NCI-H1417 treated with DMSO at 0.1 percent for 48 hours (cell line): ENCODE measurements at regions not wholly inside any gene's neighbourhood (a gene's known extent, or its start where the extent isn't known, plus 50 kb on each side); places are given as distances from the start of the nearest gene placed in this dataset.

Experiments
- DNase-seq: peaks from one replicate; lab custom pipeline; 2025; lab: John Stamatoyannopoulos, UW

DNA sequence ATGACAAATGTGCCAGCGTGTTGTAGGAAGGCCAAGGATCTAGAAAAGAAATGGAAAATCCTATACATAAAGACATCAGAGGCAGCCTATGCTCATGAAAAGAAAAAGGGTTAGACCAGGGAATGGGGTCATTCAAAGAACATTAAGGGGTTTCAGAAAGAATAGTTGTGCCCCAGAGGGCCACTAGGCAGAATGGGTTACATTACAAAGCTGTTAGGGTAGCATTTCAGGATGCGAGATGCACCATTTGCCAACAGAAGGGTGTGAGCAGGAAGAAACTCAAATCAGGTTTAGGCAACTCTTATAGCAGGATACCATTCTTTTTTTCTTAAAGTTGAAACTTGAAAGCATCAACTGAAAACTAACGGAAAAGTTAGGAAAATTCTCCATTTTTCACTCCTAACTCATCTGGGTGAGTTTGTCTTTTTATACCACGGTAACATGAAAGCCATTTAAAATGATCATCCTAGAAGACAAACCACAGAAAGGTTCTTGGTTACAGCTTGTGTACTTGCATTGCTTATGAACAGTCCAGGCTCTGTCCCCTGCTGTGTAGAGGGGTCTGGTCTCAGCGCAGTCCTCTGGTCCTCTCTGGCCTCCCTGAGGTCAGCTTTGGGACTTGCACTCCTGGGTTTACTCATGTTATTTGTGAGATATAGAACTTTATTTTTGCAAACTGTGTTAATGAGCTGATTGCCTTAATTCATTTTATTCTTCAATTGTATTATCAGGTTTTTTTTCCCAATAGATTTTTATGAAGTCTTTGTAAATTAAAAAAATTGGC is 209.1 kb downstream of the DACT1 start:
- DNase-seq: no peak

DNA sequence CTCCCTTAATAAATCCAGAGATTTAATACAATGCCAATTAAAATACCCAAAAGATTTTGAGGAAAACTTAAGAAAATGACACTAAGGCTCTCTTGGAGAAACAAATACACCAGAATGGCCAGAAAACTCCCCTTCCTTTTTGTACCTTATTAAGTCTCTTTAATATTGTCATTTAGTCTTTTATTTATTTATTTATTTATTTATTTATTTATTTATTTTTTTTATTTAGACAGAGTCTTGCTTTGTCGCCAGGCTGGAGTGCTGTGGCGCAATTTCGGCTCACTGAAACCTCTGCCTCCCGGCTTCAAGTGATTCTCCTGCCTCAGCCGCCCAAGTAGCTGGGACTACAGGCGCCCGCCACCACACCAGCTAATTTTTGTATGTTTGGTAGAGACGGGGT is 210.6 kb downstream of the DACT1 start:
- no peak for DNase-seq

DNA sequence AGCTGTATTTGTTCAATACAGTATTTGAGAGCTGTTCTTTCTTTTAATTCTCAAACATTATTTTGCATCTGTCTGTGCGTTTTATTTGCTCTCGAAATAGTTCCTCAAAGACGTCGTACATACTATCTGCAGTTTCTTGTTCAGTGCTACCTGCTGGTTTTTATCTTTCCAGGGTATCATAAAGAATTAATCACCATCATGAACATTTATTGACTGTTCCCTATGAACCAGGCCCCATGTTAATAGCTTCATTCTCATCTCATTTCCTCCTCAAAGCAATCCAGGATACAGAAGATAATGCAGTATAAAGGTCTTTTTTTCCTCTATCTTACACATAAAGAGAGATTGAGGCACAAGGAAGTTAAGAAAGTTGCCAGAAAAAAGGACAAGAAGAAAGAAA is 211.8 kb downstream of the DACT1 start:
- DNase-seq: no peak

DNA sequence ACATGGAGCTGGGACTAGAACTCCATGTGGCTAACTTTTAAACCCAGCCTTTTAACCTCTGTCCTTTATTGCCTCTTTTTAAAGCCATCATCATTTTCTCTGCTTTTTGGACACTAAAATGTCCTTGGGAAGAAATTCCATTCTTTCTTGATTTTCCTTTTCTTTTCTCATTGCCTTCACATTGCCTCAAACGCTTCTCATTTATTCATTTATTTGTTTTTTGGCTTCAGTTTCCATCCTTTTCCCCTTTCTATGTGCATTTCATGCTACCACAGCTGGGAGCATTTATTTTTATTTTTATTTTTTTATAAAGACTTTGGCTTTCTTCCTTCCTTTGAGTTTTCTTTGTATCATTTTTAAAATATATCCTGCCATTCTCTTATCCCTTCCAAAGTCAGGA is 212.2 kb downstream of the DACT1 start:
- DNase-seq: no peak

DNA sequence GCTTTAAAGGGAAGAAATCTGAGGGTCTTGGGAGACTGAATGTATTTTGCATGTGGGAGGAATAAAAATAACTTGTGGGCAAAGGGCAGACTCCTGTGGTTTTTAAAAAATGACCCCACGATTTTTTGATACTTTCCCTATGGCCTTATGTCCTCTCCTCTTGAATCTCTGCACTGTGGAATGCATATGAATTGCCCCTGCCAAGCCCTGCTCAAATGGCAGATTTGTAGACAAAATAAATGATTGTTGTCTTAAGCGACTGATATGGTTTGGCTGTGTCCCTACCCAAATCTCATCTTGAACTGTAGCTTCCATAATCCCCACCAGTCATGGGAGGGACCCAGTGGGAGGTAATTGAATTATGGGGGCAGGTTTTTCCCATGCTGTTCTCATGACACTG is 223.8 kb downstream of the DACT1 start:
- DNase-seq: no peak

DNA sequence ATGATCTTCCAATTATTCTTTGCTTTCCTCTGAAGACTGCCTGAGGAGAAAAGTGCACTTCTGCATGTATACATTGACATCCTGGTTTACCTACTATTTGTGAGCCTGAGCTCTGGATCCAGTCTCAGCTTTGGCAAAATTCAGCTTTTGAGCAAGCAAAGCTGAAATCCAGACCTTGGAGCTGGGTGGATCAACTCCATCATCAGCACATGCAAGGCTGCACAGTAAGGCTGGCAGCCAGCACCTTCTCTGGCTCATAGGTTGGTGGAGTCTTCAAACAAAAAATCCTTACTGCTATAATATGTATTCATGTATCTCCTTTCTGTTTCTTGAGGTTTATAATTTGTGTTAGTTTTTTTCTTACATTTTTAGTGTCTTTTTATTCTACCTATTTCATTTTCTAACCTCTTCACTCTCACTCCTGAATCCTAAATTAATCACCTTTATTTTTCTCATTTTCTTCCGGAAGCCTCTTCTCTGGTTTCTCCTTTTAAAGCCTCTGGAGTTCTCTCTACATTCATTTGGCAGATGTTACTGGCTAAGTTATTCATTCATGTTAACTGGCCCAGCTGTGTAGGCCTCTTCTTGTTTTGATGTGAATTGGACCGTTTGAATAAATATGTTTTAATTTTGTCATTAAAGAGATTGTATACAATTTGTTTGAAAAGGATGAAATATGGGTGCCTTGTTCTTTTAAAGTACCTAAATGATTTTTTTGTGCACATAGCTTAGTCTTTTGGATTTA is 224.8 kb downstream of the DACT1 start:
- DNase-seq: no peak

DNA sequence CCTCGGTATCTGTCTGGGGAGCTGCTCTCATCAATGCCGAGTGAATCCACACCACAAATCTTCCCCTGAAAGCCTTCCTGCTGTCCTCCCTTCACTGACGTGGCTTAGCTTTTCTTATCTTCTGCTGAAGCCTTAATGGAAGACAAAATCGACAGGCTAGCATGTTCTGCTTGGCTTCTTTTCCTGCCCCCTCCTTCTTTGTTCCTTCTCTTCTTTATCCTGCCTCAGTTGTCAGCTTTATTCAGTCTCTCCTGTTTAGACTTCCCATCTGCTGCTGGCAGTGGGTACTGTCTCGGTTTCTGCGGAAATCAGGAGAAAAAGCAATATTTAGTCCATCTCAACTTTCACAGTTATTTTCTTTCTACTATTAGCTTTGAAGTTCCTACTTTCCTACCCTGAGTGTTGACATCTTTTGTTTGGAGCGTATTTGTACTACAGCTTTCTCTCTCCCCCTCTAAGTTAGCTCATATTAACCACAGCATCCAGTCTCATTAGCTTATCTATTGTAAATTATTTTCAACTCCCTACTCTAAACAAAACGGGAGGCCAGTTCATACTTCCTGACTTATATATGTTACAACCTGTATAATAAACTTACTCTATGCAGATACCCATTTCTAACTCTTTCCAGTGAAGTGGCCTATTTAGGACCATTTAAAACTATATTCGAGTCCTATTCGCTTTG is 226.0 kb downstream of the DACT1 start:
- no peak for DNase-seq

DNA sequence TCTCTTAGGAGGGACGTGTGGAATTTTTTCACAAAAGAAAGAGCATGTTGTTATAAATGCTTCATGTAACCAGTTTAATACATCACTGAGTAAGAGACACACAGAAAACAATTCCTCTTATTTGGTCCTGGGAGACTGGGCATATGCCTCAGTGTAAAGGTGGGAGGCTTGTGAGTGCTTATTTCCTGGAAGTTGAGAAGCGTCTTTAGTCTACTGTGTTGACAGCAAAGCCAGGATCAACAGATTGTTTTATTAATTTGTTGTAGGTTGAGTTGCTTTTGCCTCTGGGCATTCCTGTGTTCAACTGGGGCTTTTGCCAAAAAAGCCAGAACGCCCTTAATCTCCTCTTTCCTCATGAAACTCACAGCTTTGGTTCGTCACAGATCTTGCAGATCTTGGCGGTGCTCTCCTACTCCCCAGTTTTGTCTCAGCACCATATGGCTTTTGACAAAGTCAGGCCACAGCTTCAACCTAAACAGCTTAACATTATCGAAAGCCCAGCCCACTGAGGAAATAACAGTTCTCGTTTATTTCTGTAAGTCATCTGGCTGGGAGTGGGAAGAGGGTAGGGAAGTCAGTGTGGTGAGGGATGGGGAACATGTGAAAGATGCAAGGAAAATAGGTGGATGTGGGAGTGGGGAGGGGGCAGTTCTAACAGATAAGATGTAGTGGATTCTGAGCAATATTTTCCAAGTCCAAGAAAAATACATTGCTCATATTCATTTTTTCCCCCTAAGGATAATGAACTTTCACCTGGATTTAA is 227.2 kb downstream of the DACT1 start:
- no peak for DNase-seq

DNA sequence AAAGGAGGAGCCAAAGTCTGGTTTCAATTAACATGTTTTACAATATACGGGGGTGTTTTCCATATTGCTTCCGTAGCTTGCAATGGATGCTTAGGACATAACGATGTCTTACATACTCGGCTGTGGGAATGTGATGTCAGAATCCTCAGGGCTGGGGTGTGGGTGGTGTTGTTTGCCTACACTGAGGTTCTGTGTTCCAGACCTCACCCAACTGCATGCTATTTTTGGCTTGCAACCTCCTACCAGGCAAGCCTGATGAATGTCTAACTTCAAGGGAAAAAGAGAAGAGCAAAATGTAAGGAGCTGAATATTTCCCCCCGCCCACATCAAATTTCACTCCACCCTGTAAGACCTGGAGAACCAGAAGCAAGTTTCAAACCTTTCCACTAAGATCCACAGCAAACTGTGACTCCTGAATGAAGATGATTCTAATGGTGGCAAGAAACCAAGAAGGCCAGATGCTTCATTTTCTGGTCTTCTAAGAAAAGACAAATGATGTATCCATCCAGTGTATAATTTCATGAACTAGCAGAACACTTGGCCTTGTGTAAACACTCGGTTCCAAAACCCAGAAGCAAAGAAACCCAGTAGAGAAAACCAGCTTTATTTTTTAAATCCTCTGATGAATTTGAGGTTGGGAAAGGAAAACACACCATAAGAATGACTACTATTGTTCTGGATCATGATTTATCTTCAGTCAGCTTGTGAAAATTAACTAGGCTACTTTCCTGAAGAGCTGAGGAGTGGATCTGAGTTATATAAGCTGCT is 227.9 kb downstream of the DACT1 start:
- no peak for DNase-seq

DNA sequence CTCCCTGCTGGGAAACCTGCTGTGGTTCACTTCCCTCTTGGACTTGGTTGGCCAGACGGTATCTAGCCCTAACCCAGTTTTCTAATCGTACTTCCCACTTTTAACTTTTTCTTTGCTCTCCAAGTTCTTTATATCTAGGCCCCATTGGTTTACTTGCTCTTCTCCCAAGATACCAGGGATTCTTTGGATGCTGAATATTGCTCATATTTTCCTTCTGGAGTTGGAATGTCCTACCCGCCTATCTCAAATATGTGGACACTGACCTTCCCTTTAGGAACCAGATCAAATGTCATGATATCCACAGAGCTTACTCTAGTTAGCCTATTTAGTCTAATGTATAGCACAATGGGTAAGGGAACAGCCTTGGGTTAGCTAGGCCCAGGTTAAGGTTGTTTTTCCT is 228.6 kb downstream of the DACT1 start:
- DNase-seq: no peak

DNA sequence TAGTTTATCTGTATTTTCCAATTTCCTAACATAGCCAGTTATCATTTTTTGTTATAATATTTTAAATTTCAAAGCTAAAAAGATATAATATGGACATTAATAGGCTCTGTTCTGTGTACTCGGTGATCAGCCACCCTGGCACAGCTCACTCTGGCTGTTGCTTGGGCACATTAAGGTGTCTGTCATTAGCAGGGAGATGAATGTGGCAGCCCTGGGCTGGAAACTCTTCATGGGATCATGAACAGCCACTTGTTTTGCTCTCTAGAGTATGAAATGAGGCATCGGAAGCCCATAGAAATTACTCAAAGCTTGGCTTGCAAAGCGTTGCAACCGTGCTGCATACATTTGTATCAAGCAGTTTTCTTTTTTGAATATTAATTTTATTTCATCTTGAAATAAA is 233.2 kb downstream of the DACT1 start:
- no peak for DNase-seq

DNA sequence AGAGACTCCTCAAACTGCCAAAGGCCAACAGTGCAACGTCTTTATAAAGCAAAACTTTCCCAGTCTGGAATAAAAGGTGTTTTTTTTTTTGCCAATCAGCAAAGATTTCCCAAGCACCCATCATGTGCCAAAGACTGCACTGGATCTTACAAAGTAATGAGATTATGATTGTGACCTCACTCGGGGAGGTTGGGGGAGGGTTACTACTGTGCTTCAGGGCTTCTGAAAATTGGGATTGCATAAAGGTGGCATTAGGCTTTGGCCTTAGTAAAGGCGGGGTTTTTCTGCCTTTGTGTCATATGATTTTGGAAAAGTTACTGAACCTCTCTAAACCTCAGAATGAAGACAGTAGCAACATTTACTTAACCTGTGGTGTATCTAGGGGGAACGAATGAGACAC is 233.8 kb downstream of the DACT1 start:
- DNase-seq: no peak

DNA sequence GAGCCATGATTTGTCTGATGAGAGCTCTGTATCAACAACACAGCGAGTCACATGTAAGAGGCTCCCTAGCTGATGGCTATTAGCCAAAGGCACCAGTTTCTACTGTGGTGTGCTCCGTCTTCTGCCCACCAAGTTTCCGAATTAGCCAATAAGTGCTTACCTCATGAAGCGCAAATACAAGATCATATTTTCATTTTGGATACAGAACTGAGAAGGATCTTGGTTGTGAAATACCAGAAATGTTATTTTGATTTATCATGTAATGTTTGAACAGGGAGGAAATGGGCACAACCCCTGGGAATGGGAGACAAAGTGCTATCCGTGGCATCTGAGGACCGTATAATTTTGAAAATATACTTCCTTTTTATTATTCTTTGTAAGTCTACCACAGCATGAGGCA is 234.3 kb downstream of the DACT1 start:
- DNase-seq: no peak

DNA sequence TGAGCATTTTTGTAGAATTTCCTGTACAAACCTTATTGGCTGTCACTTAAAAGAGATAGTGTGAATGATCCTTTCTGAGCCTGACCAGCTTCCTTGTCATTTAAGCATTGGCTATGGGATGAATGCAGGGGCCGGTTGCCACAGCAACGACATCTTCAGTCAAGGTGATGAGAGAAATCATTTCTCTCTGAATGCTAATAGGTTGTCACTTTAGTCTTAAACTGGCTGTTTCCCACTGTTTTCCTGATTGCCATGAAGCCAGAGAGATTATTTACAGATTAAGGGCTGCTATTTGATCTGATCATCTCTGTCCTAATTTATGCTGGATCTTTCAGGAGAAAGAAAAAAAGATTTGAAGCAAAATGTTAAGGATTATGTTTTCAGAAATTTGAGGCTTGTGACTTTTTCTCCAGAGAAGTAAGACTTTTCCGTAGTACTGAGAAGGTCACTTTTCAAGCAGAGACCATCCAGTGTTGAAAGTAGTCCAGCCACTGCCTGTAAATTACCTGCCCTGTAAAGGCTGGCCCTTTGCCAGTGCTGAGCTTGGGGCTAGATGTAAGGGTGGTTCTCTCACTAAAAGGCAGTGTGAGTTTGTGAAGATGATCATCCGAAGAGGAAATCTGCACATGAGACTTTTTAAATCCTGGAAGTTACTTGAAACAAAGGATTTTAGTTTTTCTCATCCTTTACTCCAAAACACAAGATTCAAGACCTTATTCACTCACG is 235.6 kb downstream of the DACT1 start:
- DNase-seq: no peak

DNA sequence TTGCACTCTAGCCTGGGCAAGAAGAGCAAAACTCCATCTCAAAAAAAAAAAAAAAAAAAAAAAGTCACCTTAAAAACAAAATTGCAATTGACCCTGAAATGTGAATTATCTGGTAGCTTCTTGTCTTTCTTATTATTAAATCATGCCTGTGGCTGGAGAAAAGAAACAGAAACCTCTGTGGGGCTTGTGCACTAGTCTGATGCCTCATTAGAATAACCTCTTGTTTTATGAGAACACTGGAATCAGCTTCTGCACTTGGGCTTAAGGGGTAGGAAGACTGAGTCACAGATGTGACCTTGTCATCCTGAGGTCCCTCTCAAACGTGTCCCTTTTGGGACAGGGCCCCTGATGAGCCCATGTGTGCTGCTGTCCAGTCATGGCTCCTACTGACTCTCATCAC is 237.9 kb downstream of the DACT1 start:
- DNase-seq: no peak

DNA sequence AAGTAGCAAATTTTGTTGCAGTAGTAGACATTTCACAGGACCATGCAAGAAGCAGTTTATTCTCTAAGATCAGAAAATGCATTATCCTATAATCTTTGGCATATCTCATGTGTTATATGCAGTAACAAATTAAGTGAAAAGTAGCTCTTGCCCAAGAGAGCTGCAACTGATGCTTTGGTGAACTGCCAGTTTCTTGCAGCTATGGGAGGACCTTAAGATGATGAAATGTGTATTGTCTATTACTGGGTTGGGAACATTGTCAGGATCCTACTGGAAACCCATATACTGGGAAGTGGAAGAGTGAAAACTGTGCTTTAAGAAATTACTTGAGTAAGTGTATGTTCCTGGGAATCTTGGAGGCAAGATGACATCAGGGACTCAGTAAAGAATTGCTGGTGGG is 238.8 kb downstream of the DACT1 start:
- no peak for DNase-seq

DNA sequence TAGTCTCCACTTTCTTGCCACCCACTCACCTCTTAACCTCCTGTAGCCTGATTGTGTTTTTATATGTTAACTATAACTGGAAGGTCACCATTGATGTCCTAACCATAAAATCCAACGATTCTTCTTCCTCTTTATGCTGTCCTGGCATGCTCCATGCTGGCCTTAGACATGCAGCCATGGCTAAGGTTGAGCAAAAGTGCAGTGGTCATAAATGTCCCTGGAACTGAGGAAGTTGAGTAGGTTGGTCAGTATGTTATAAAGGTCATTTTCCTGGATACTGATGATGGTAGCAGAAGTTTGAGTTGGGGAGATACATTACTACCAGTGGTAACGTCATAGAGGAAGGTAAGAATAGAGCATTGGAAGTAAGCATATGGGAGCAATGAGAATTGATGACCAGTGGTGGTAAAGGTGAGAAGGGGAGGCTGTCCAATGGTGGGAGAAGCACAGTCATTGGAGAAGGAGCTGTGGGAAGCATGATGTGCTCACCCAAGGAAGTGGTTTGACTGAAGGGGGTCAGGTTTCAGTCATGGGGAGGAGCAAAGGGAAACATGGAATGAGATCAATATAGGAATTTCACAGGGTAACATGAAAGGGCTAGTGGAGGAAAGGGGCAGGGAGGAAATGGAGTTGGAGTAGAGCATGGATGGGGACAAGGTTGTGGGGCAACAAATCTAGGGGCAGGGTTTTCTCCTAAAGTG is 240.8 kb downstream of the DACT1 start:
- DNase-seq: no peak

DNA sequence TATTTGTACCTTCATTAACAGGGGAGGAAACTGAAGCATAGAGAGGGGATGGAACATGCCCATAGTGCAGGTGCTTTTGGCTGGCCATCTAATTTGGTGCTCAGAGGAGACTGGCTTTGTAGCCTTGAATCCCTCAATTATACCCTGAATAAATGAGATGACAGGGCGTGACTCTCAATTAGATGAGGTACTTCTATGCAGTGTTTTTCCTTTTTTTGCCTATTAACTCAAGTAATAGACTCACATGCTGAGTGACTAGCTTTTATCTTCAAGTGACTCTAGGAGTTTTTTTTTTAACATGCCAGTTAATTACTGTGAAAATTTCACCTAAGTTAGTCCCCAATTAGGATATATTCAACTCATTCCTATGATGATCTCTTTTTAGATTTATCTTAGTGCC is 243.7 kb downstream of the DACT1 start:
- no peak for DNase-seq

DNA sequence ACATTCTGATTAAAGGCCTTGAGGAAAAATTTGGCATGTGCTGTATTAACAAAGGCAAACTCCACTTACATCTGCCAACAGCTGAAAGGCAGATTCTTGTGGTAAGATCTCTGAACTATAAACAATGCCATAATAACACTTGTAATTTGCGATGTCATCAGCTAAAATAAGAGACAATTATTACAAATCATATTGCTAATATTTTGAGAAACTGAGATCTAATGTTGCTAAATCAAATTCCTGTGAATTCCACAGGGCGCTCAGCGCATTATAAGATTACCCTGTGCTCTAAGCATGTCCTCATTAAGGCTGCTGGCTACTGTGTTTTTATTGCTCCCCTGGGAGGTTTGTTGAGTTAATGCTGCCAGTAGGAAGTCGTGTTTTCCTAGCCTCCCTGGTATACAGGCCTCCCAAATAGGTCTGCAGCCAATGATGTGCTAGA is 244.8 kb downstream of the DACT1 start:
- no peak for DNase-seq

DNA sequence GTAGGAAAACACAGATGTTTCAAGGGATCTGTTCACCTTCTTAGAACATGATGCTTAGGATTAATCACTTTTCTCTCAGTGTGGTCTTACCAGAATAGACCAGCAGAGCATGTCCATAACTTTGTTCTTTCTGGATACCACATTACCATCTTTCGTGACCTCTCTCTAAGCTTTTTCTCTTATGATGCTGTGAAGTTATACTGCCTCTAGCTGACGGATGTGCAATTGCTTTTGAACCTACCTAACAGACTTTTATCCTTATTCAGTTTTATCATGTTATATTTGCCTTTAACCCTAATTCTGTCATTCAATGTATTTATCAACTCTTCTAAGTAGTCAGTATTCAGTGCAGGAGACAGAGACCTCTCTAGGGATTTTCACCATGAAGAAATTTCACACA is 246.7 kb downstream of the DACT1 start:
- DNase-seq: no peak
